IMR-90 (cell line): ENCODE measurements at regions not wholly inside any gene's neighbourhood (a gene's known extent, or its start where the extent isn't known, plus 50 kb on each side); places are given as distances from the start of the nearest gene placed in this dataset.

Source experiments
- ATAC-seq: fragments of 200-7000 bp; cut with Tn5 transposase; 2 replicates; pipeline ENCODE4 v1.9.1; 2020; ENCODE audit warnings: low read depth, mild to moderate bottlenecking, moderate library complexity
- BruUV-seq: library from RNA; stranded (reverse); fragments of 400-500 nt; replicated peaks from 2 replicates; lab custom pipeline; 2021; lab: Mats Ljungman, UMichigan
- CTCF ChIA-PET: fragments of 300-600 bp; formaldehyde crosslinking; extraction: SDS; loops from one replicate; lab custom pipeline; 2021; ENCODE audit warnings: antibody characterized with exemption; lab: Yijun Ruan, JAX
- POLR2A ChIA-PET: fragments of 300-600 bp; sonication (Branson Sonifier 250); formaldehyde crosslinking; loops from one replicate; lab custom pipeline; 2022; ENCODE audit warnings: antibody characterized with exemption; ENCODE audit not compliant: unreplicated experiment; lab: Charles Lee
- DNase-seq: peaks from one replicate; pipeline ENCODE4 v3.0.0; 2013
- H2AFZ ChIP-seq: replicated peaks from 2 replicates; pipeline ENCODE3; 2013; ENCODE audit warnings: low read length, mild to moderate bottlenecking; ENCODE audit not compliant: poor library complexity
- H2AK5ac ChIP-seq: 2 replicates; pipeline ENCODE4 v1.6.1; 2013; ENCODE audit warnings: low read depth, low read length, inconsistent platforms
- H2AK9ac ChIP-seq: replicated peaks from 2 replicates; pipeline ENCODE3; 2013; ENCODE audit warnings: mild to moderate bottlenecking, low read depth, low read length, moderate library complexity; ENCODE audit not compliant: poor library complexity
- H2BK120ac ChIP-seq: 2 replicates; pipeline ENCODE4 v1.6.1; 2013; ENCODE audit warnings: low read depth, low read length, inconsistent platforms
- H2BK15ac ChIP-seq: 3 replicates; pipeline ENCODE4 v1.6.1; 2013; ENCODE audit warnings: low read depth, low read length, inconsistent platforms
- H2BK20ac ChIP-seq: 2 replicates; pipeline ENCODE4 v1.6.1; 2013; ENCODE audit warnings: low read depth, mild to moderate bottlenecking, inconsistent platforms, low read length, moderate library complexity
- H2BK5ac ChIP-seq: 2 replicates; pipeline ENCODE4 v1.6.1; 2013; ENCODE audit warnings: mild to moderate bottlenecking, low read depth, low read length, inconsistent platforms; ENCODE audit not compliant: poor library complexity, severe bottlenecking
- H3K14ac ChIP-seq: replicated peaks from 2 replicates; pipeline ENCODE4 v1.6.1; 2013; ENCODE audit warnings: low read depth, low read length, inconsistent platforms
- H3K18ac ChIP-seq: 2 replicates; pipeline ENCODE4 v1.6.1; 2013; ENCODE audit warnings: low read depth, low read length, control low read depth
- H3K23ac ChIP-seq: 2 replicates; pipeline ENCODE4 v1.6.1; 2013; ENCODE audit warnings: low read depth, low read length, inconsistent platforms
- H3K27ac ChIP-seq: 2 replicates; pipeline ENCODE4 v1.5.1; 2013; ENCODE audit warnings: mild to moderate bottlenecking, control low read depth, low read length; ENCODE audit not compliant: insufficient read depth
- H3K27me3 ChIP-seq: 2 replicates; pipeline ENCODE4 v1.6.1; 2013; ENCODE audit warnings: low read length; ENCODE audit not compliant: control insufficient read depth, insufficient read depth
- H3K36me3 ChIP-seq: 2 replicates; pipeline ENCODE4 v1.6.1; 2013; ENCODE audit warnings: low read length, mixed read lengths; ENCODE audit not compliant: control insufficient read depth, insufficient read depth
- H3K4ac ChIP-seq: 2 replicates; pipeline ENCODE4 v1.6.1; 2013; ENCODE audit warnings: low read depth, low read length, inconsistent platforms
- H3K4me1 ChIP-seq: 2 replicates; pipeline ENCODE4 v1.6.1; 2013; ENCODE audit warnings: low read length, mixed read lengths; ENCODE audit not compliant: control insufficient read depth, insufficient read depth
- H3K4me2 ChIP-seq: 2 replicates; pipeline ENCODE4 v1.6.1; 2013; ENCODE audit warnings: low read depth, mild to moderate bottlenecking, control low read depth, low read length, moderate library complexity
- H3K4me3 ChIP-seq: 2 replicates; pipeline ENCODE4 v1.5.1; 2013; ENCODE audit warnings: low read depth, mild to moderate bottlenecking, control low read depth, low read length, moderate library complexity; ENCODE audit not compliant: insufficient read depth
- H3K56ac ChIP-seq: 2 replicates; pipeline ENCODE4 v1.6.1; 2013; ENCODE audit warnings: low read length, inconsistent platforms; ENCODE audit not compliant: insufficient read depth; ENCODE audit errors: extremely low read depth
- H3K79me1 ChIP-seq, 2 experiments: 2 replicates each; pipeline ENCODE4 v1.6.1; 2013; ENCODE audit warnings: low read length in 2 of 2, inconsistent platforms in 1 of 2, low read depth in 1 of 2
- H3K9ac ChIP-seq: 2 replicates; pipeline ENCODE4 v1.6.1; 2013; ENCODE audit warnings: low read depth, low read length, control low read depth
- H3K9me1 ChIP-seq: 2 replicates; pipeline ENCODE4 v1.6.1; 2013; ENCODE audit warnings: low read length, inconsistent platforms; ENCODE audit not compliant: insufficient read depth
- H3K9me3 ChIP-seq: 2 replicates; pipeline ENCODE4 v1.6.1; 2013; ENCODE audit warnings: low read length; ENCODE audit not compliant: control insufficient read depth, insufficient read depth
- H4K20me1 ChIP-seq: 2 replicates; pipeline ENCODE4 v1.6.1; 2013; ENCODE audit warnings: low read length, inconsistent platforms; ENCODE audit not compliant: insufficient read depth
- H4K5ac ChIP-seq: 2 replicates; pipeline ENCODE4 v1.6.1; 2013; ENCODE audit warnings: mild to moderate bottlenecking, low read depth, low read length, control low read depth
- H4K8ac ChIP-seq, 2 experiments: 2 replicates each; pipeline ENCODE4 v1.6.1; 2013; ENCODE audit warnings: low read depth in 2 of 2, low read length in 2 of 2, control low read depth in 1 of 2, inconsistent platforms in 1 of 2
- H4K91ac ChIP-seq: 2 replicates; pipeline ENCODE4 v1.6.1; 2013; ENCODE audit warnings: low read depth, low read length, inconsistent platforms; ENCODE audit not compliant: insufficient read depth
- BHLHE40 ChIP-seq: fragments of 150-350 bp; IDR thresholded peaks from 2 replicates; pipeline ENCODE4 v1.6.1; 2016; ENCODE audit warnings: mild to moderate bottlenecking, low read depth, low read length
- CEBPB ChIP-seq: IDR thresholded peaks from 2 replicates; pipeline ENCODE4 v1.6.1; 2012; ENCODE audit warnings: low read depth, low read length, improper control_type of control experiment
- CHD1 ChIP-seq: IDR thresholded peaks from 2 replicates; pipeline ENCODE4 v1.6.1; 2012; ENCODE audit warnings: low read depth, low read length, improper control_type of control experiment
- FOS ChIP-seq: fragments of 150-350 bp; IDR thresholded peaks from 2 replicates; pipeline ENCODE4 v1.6.1; 2016; ENCODE audit warnings: low read depth, low read length
- MAZ ChIP-seq: IDR thresholded peaks from 2 replicates; pipeline ENCODE4 v1.6.1; 2012; ENCODE audit warnings: low read depth, mild to moderate bottlenecking, low read length, improper control_type of control experiment, moderate library complexity, borderline replicate concordance
- MXI1 ChIP-seq: IDR thresholded peaks from 2 replicates; pipeline ENCODE4 v1.6.1; 2012; ENCODE audit warnings: low read depth, mild to moderate bottlenecking, low read length, moderate library complexity, borderline replicate concordance
- NFE2L2 ChIP-seq: fragments of 150-350 bp; IDR thresholded peaks from 2 replicates; pipeline ENCODE4 v1.6.1; 2016; ENCODE audit warnings: low read depth, mild to moderate bottlenecking, low read length
- POLR2A ChIP-seq: IDR thresholded peaks from 2 replicates; pipeline ENCODE4 v1.6.1; 2012; ENCODE audit warnings: mild to moderate bottlenecking, low read depth, low read length
- RAD21 ChIP-seq: IDR thresholded peaks from 2 replicates; pipeline ENCODE4 v1.6.1; 2012; ENCODE audit warnings: low read length, improper control_type of control experiment
- RCOR1 ChIP-seq: IDR thresholded peaks from 2 replicates; pipeline ENCODE4 v1.6.1; 2012; ENCODE audit warnings: mild to moderate bottlenecking, low read length, improper control_type of control experiment; ENCODE audit not compliant: insufficient replicate concordance
- RFX5 ChIP-seq: IDR thresholded peaks from 2 replicates; pipeline ENCODE4 v1.8.0; 2012; ENCODE audit warnings: low read depth, mild to moderate bottlenecking, low read length, moderate library complexity
- WGBS, 2 experiments: methylation state at CpG; one replicate each; pipeline versions ENCODE4 v1.1.5 to v1.1.7; 2013; ENCODE audit warnings: missing lambda C conversion rate in 2 of 2; ENCODE audit not compliant: insufficient read length in 1 of 2; ENCODE audit errors: extremely low coverage in 2 of 2; 5-methylcytosine and 5-hydroxymethylcytosine counted together
- dilution Hi-C: fragments of 300-500 bp; cut with HindIII; formaldehyde crosslinking; loops from one replicate; pipeline ENCODE4 v1.14.3; 2018; ENCODE audit warnings: low sequenced_read_pairs; ENCODE audit not compliant: unreplicated experiment
- in situ Hi-C: fragments of 300-500 bp; cut with MboI; formaldehyde crosslinking; loops from 3 replicates; pipeline ENCODE4 v1.14.3; 2019; ENCODE audit warnings: low sequenced_read_pairs, inconsistent platforms, mixed read lengths
- intact Hi-C: fragments of 100-400 bp; cut with micrococcal nuclease; formaldehyde crosslinking; loops from 2 replicates; pipeline ENCODE4 v1.10.0; 2022
- TF ChIP-seq, protein P1 (sequence below): fragments of 150-350 bp; IDR thresholded peaks from 2 replicates; pipeline ENCODE4 v1.6.1; 2017; ENCODE audit warnings: mild to moderate bottlenecking, antibody characterized with exemption, low read length, low read depth
- TF ChIP-seq, protein P2 (sequence below): fragments of 150-350 bp; IDR thresholded peaks from 2 replicates; pipeline ENCODE4 v1.6.1; 2016; ENCODE audit warnings: low read depth, mild to moderate bottlenecking, low read length, moderate library complexity, borderline replicate concordance
- TF ChIP-seq, protein P3 (sequence below): conservative IDR thresholded peaks from 2 replicates; pipeline ENCODE4 v1.5.1; 2012; ENCODE audit warnings: mild to moderate bottlenecking, low read depth, low read length, improper control_type of control experiment

DNA sequence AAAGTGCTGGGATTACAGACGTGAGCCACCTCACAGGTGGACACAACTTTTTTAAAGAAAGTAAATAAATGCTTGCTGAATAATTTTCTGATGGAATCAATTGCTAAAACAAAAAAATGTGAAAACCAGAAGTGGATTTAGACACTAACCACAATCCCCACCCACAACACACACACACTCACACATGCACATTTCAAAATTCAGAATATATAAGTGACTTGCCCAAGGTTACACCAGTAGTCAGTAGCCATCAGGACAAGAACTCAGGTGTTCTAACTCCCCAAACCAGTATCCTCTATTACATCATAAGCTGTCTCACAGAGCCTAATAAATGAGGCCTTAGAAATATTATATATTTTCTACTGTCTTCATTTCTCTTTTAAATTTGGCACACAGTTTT is 1923.6 kb upstream of the PIK3C3 start:
- no peak for TF ChIP-seq CHD1
- TF ChIP-seq, protein P1, sequence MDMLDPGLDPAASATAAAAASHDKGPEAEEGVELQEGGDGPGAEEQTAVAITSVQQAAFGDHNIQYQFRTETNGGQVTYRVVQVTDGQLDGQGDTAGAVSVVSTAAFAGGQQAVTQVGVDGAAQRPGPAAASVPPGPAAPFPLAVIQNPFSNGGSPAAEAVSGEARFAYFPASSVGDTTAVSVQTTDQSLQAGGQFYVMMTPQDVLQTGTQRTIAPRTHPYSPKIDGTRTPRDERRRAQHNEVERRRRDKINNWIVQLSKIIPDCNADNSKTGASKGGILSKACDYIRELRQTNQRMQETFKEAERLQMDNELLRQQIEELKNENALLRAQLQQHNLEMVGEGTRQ: no peak
- TF ChIP-seq FOS: no peak
- no peak for TF ChIP-seq RAD21
- TF ChIP-seq CEBPB: no peak
- TF ChIP-seq, protein P2, sequence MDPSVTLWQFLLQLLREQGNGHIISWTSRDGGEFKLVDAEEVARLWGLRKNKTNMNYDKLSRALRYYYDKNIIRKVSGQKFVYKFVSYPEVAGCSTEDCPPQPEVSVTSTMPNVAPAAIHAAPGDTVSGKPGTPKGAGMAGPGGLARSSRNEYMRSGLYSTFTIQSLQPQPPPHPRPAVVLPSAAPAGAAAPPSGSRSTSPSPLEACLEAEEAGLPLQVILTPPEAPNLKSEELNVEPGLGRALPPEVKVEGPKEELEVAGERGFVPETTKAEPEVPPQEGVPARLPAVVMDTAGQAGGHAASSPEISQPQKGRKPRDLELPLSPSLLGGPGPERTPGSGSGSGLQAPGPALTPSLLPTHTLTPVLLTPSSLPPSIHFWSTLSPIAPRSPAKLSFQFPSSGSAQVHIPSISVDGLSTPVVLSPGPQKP: no peak
- no peak for TF ChIP-seq RCOR1
- TF ChIP-seq, protein P3, sequence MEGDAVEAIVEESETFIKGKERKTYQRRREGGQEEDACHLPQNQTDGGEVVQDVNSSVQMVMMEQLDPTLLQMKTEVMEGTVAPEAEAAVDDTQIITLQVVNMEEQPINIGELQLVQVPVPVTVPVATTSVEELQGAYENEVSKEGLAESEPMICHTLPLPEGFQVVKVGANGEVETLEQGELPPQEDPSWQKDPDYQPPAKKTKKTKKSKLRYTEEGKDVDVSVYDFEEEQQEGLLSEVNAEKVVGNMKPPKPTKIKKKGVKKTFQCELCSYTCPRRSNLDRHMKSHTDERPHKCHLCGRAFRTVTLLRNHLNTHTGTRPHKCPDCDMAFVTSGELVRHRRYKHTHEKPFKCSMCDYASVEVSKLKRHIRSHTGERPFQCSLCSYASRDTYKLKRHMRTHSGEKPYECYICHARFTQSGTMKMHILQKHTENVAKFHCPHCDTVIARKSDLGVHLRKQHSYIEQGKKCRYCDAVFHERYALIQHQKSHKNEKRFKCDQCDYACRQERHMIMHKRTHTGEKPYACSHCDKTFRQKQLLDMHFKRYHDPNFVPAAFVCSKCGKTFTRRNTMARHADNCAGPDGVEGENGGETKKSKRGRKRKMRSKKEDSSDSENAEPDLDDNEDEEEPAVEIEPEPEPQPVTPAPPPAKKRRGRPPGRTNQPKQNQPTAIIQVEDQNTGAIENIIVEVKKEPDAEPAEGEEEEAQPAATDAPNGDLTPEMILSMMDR: no peak
- no peak for TF ChIP-seq BHLHE40
- TF ChIP-seq MAZ: no peak
- TF ChIP-seq POLR2A: no peak
- TF ChIP-seq MXI1: no peak
- TF ChIP-seq RFX5: no peak
- no peak for TF ChIP-seq NFE2L2
- Histone ChIP-seq H3K36me3 (no peaks in the 10 kb centered on the region), H4K91ac (no peak overlapping the region), H3K56ac (no peak overlapping the region), H3K9me1 (no peaks in the 10 kb centered on the region), H3K27ac (no peak overlapping the region), H3K14ac (no peak overlapping the region), H2BK20ac (no peak overlapping the region), H3K9ac (no peak overlapping the region), H2BK120ac (no peak overlapping the region), H3K18ac (no peak overlapping the region), H3K4ac (no peak overlapping the region), H3K27me3 (no peaks in the 10 kb centered on the region), H3K4me1 (no peaks in the 10 kb centered on the region), H3K9me3 (no peaks in the 10 kb centered on the region), H3K23ac (no peak overlapping the region), H4K8ac (no peak overlapping the region), H4K5ac (no peak overlapping the region), H3K4me2 (no peak overlapping the region), H3K79me1 (no peaks in the 10 kb centered on the region), H2AK9ac (no peak overlapping the region), H3K4me3 (no peak overlapping the region), H4K20me1 (no peaks in the 10 kb centered on the region), H2AK5ac (no peak overlapping the region), H2BK15ac (no peak overlapping the region), H2BK5ac (no peak overlapping the region), H2AFZ (no peak overlapping the region)
- ChIA-PET POLR2A (interaction anchor here (0.5 kb wide), 1 partner anchor 959 kb away, joined by 3 read pairs; no protein-coding TSS in a partner anchor), CTCF (no interaction called here)
- dilution Hi-C loops: no loop called here
- BruUV-seq: no TSS peak
- no CpG with 5 or more reads among the region's 1 CpG for WGBS, 2 experiments
- DNase-seq (no peak), ATAC-seq (no peak)
- intact Hi-C loops: no loop called here
- in situ Hi-C loops: no loop called here
